Suppressor macrophage (primary cell): ENCODE measurements at regions not wholly inside any gene's neighbourhood (a gene's known extent, or its start where the extent isn't known, plus 50 kb on each side); places are given as distances from the start of the nearest gene placed in this dataset.
"Not testable (repeated sequence)": the region's sequence is repeated elsewhere in the genome, so short reads cannot be mapped to it uniquely, and the experiment has no call there.

Experiments used
- DNase-seq, 4 experiments: peaks; one replicate each; pipeline ENCODE4 v3.0.0-alpha.2; 2020 to 2022

DNA sequence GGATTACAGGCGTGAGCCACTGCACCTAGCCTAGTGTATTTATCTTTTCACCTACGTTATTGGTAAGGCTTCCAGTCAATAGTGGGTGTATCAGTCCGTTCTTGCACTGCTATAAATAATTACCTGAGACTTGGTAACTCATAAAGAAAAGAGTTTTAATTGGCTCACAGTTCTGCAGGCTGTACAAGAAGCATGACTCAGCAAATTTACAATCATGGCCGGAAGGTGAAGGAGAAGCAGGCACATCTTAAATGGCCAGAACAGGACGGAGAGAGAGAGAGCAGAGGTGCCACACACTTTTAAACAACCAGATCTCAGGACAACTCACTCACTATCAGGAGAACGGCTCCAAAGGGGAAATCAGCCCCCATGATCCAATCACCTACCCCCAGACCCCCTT, 873.3 kb upstream of the AUTS2 start:
- no peak for DNase-seq

DNA sequence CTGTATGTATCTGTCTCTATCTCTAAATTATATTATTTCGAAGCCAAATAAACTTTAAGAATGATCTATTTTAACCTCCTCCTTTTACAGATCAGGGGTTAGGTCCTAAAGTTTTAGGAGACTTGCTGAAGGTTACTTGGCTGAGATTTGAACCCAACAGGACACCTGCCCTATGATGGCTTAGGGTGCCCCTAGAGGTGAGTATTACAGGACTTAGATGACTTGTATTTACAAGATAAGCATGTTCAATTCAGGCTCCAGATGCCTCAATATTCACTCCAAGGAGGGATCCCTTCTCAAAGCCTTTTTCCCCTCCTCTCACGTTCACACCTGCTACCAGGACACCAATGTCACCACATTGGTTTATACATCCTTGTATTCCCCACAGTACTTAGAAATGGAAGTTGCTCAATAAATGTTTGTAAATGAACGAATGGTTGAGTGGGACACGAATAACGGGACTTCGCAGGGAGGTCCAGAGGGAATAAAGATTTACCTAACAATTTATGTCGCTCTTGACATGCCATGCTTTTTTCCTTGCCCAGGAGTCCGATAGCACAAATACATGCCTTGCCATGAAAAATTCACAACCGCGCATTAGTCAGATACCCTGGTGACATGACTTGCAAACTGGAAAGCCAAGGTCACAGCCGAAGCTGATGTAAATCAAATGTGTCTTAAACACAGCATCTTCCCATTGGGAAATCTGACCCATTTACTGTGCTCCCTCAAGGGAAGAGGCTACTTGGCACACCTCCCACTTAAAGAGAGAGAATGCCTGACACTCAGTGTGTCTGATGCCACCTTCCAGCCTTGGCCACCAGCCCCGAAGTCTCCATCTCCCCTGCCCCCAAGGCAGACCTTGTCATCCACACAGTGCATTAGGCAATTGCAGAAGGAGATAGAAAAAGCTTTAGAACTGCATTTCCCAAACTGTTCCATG, 872.2 kb upstream of the AUTS2 start:
- DNase-seq = no peak

DNA sequence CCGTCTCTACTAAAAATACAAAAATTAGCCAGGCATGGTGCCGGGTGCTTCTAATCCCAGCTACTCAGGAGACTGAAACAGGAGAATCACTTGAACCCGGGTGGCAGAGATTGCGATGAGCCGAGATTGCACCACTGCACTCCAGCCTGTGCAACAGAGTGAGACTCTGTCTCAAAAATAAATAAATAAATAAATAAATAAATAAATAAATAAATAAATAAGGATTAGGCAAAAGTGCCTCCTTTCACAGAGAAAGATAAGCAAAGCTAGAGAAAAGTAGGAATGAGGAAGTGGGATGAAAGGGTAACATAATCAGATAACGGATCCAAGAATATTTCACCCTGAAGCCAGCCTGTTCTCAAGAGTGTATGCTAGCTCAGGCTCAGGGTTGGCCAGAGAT, 869.6 kb upstream of the AUTS2 start:
- not testable (repeated sequence) for DNase-seq

DNA sequence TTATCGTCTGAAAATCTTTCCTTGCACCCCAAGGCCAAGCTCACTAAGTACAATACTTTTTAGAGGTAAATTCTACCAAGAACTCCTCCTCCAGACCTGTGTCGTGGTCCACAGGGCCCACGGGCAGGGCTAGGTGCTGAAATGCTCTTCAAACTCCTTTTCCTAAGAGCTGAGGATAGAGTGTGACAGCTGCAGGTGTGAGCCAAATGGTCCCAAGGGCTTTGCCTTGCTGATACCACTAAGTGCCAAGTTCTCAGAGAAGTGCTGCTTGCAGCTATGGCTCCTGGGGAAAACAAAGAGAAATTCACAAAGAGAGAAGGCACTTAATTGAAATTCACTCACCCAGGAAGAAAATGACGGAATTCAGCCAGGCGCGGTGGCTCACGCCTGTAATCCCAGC, 868.9 kb upstream of the AUTS2 start:
- no peak for DNase-seq

DNA sequence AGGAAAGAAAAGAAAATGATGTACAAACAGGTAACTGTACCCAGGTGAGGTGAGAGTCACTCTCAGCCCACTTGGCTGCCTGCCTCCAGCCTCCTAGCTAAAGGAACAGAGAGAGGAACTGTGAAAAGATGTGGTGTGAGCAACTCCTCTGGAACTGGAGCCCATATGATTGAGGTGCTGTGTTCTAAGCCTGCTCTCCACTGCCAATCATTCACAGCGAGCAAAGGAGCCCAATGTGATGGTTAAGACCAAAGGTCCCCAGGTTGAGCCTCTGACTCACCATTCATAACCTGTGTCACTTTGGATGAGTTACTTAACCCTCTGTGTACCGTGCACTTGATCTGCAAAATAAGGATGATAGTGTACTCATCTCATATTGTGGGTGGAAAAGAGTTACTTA, 868.1 kb upstream of the AUTS2 start:
- no peak for DNase-seq

DNA sequence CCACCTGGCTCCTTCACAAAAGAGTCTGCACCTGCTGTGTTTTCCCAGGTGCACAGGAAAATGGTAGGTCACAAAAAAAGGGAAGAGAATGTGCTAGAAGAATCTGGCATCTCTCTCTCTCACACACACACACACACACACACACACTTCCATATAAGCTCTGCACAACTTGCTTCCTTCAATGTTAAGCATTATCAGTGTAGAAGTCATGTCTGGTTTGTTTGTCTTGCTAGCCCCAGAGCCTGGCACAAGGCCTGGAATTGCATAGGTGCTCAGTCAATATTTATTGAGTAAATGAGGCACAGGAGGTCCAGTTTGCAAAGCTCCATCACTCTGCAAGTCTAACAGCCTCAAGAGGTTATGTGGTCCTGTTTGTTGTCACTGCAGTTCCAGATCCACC, 867.3 kb upstream of the AUTS2 start:
- no peak for DNase-seq

DNA sequence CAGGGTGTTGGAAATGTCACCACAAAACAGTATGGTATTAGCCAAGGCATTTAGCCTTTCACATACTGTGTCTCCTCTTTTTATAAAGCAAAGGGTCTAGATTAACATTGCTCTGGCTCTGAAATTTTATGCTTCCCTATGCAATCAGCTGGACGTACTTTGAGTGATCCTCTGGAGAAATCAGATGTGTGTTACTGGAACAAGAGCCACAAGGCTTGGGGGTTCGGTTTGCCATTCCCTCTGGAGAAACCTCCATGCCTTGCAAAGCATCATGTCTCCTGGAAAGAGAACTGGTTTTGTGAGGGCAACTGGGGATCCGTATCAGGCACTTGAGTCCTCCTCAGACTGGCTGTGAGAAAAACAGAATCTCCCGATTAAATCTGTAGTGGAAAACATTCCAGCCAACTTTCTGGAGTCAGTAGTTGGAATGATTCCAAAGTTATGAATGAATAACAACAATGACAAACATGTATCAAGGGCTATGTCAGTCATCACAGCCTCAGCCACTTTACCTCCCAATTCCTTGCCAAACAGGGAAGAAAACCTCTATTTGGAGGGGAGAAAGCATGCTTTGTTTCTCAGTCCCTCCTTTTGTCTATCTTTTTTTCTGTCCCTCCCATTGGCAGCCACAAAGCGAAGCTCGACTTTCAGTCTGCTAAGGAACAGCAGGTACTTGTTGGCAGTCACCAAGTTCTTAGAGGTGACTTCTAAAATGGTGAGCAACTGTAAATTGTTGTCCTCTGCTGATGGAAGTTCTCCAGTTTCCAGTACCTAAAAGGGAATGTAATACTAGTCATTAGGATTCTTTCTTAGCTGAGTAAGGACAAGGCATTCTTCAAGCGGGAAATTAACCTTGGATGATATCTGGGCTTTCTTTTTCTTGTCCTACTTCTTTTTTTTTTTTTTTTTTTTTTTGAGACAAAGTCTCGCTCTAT, 864.8 kb upstream of the AUTS2 start:
- no peak for DNase-seq

DNA sequence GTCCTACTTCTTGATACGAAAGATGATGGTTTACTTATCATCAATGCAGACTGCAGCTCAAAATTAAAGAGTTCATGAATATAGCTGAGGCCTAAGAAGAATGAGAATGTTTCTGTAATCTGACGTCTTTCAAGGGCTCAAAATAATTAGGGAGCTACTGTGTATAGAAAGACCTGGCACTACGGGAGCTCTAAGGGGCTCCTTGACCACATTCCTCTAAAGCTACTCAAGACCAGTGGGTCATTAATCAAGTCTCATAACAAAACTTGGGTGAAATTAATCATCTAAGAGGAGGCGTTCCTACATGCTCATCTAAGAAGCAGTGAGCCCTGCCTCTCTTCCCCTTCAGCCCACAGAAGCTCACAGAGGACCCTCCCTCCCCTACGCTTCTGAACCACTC, 863.8 kb upstream of the AUTS2 start:
- no peak for DNase-seq

DNA sequence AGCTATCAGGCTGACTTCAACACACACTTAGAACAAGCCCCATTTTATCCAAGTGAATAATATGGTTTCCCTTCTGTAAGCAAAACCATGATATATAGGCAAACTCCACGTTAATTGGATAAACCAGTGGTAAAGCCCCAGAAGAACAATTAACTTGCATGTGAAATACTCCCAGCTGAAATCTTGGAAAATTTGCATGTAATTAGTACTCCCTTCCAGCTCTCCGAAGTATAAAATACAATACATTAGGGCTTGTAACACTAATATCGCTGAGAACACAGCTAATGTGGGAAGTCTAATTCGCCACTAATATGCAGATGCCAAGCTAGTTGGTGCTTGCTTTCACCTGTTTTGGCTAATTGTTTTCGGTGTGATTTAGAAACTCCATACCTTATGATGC, 859.0 kb upstream of the AUTS2 start:
- DNase-seq = no peak

DNA sequence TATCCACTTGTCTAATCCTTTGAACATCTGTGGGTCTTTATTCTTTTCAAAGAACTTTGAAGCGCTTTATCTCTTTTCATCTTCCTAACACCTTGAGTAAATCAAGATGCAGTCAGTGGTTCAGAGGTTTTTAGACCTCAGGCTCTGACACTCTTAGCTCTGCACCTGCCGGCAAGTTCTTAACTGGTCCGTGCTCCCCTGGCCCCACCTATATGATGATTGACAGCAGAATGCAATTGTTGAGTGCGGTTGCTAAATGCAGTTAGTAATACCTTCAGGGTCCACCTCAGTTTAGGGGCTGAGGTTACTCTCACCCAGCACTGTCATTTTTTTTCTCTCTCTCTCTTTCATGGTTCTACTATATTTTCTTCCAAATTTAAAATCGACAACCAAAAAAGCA, 854.2 kb upstream of the AUTS2 start:
- no peak for DNase-seq

DNA sequence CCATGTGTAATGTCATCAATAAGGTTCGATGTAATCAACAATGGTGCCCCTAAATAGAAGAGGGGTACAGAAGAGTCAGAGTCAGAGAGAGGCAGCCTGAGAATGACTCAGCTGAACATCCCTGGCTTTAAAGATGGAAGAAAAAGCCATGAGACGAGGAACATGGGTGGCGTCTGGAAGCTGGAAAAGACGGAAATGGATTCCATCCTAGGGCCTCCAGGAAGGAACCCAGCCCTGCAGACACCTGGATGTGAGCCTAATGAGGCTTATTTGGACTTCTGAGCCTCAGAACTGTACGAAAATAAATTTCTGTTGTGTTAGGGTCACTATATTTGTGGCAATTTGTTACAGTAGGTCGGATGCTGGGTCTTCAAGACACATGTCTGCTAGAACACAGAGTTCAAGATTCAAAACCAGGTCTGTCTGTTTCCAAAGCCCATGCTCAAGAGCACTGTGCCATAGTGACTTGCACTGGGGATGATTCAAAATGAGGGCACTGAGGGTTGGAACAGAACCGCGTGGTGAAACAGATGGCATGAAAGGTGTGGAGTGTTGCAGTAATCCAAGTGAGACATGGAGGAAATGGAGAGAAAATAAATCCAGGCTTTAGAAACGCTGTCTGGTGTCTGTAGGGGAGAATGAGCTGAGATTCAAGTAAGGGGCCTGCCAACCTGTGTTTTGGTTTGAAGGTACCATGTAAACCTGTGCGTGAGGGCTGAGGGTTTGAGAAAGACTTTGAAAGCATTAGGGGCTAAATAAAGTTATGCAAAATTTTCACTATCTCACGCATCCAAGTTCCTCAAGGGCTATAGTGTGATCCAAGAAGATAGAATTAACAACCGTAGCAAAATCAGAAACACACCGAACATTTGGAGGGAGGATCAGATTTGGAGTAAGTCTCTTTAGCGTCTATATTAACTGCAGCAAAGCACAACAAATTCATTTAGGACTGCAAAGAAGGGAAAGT, 849.1 kb upstream of the AUTS2 start:
- DNase-seq = no peak

DNA sequence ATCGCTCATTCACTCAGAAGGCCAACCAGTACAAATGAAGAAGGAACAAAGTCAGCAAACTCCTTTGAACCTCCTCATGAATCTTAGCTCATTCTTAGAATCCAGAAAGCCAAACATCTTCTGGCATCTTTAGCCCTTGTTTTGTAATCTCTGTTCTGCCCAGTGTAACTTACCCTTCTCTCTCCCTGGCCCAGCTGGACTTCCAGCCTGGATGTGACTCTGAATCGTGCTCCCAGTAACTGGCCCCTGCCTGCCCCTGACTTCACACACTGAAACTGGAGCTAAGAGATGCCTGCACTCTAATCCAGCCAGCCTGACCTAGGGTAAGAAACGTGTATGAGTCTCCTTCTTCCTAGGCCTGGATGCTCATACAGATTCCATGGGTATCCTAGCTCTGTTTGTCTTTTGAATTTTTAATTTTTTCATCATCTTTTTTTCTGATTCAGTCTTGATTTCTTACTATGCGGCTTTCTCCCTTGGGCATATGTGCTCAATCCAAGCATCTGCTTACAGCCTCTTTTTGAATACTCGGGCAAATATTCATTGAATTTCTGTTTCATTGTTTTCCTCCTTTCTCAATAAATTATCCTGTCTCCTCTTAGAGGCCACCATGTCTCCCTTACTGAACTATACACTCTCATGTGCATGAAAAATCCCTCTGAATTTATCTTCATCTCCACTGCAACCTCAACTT, 845.6 kb upstream of the AUTS2 start:
- DNase-seq = no peak

DNA sequence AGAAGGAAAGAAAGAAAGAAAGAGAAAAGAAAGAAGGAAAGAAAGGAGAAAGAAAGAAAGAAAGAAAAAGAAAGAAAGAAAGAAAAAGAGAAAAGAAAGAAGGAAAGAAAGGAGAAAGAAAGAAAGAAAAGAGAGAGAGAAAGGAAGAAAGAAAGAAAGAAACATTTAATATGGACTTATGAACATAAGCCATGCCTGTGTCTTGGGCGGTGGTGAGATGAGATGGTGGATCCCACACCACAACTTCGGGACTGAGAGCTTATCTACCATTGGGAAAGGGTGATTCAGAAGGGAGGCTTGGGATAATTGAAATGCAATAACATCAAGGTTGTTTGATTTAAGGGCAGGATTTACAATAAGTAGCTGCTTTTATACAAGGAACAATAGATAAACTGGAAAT, 843.9 kb upstream of the AUTS2 start:
- DNase-seq = no peak

DNA sequence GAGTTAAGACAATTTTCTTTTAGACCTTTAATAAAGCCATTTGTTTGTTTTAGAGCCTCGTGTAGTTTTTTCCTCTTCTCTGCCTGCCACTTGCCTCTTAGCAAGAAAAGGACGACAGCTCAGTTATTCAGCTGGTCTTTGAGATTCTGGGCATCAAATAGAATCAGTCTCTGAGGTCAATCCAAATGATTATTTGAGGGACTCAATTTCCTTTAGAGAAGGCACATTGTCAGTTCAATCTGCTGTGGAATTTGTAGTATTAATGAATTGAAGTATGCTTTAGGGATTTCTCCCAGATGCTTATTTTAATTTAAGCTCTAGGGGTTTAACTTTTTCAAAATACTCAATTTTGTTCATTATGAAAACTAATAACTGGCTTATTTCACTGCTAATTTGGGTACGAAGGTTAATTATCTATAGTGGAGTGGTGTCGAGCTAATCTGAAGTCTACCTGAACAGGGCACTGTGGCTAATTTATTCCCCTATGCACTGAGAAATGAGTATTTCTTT, 841.2 kb upstream of the AUTS2 start:
- DNase-seq = no peak

DNA sequence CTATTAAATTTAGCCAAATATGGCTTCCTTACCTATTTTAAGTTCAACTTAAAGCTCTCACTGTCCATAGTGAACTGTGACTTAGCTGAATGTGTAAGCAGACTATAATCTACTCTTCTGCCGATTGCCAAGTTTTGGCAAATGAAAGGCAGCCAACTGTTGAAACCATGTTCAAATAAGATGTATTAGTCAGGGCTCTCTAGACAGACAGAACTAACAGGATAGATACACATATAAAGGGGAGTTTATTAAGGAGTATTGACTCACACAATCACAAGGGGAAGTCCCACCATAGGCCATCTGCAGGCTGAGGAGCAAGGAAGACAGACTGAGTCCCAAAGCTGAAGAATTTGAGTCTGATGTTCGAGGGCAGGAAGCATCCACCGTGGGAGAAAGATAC, 837.7 kb upstream of the AUTS2 start:
- no peak for DNase-seq

DNA sequence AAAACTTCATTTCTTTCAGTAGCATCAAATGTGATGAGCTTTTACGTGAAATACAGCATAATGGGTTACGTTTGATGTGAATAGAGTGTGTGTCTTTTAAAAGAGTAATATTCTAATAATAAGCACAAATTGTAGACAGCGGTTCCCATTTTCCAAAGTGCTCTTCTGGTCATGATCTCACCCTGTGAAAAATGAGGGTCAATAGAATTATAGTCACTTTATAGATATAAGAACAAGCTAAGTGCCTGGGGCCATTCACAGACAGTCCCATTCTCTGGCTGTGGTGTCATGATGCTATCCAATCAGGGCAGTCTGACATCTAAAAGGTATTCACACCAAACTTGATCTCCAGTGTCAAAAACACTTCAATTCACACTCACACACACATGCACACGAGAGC, 830.8 kb upstream of the AUTS2 start:
- DNase-seq = no peak

DNA sequence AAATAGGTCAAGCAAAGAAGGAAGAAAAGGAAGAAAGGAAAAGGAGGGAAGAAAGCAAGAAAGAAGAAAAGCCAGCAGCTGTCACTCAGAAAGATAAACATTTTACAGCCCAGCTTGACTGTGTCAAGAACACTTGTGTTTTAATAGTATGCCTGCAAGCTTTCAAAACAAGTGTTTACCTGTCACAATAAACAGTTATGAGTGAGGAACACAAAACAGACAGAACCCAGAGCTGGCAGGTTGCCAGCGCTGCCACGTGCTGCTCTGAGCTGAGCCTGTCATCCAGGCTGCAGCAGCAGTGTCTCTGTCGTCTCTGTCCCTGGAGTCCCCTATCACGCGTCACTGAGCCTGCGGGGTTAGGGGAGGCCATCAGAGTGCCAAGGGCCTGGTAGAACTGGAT, 827.6 kb upstream of the AUTS2 start:
- no peak for DNase-seq

DNA sequence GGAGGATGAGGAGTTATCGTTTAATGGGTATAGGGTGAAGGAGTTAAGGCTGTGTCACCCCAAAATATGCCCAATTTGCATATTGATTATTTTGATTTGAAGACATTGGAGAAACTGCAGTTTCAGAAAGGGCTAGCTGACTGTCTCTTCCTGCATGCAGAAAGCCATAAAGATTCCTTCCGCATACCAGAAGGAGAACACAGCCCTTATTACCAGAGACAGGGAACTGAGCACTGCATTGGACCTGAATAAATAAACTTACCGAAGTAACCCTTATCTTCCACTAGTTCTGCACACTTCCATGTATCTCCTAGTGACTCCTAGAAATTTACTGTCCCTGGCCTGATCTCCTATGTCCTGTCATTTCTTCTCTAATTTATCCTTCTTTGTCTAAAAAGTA, 821.9 kb upstream of the AUTS2 start:
- DNase-seq = no peak

DNA sequence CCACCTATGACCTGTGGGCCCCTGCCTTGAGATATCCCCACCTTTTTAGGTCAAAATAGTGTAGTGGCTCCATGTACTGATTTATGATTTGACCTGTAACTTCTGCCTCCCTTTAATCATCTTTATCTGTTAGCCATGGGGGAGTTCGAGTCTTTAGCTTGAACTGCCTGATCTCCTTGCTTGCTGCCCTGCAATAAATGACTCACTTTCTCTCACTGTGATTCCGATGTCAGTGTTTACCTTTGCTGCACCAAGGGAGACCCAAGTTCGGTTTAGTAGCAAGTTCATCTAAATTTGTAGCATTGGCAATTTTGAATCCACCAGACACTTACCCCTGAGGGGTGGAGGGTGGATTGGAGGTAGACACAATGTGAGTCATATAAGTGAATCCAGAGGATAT, 814.6 kb upstream of the AUTS2 start:
- DNase-seq = no peak

DNA sequence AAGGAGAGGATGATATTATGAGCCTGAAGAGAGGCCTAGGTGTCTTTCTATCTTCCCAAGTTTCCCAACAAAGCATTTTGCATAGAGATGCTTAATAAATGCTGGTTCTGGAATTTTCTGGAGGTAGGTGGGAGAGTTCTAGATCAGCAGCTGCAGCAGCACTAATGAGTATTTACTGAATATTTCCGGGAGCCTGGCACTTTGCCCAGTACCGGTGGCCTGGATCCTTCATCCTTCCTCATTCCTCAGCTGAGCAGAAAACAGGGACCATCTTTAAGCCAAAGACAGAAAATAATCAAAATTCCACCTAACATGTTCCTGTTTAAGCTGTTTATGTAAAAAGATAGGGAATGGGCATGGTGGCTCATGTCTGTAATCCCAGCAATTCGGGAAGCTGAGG, 813.2 kb upstream of the AUTS2 start:
- DNase-seq = no peak

DNA sequence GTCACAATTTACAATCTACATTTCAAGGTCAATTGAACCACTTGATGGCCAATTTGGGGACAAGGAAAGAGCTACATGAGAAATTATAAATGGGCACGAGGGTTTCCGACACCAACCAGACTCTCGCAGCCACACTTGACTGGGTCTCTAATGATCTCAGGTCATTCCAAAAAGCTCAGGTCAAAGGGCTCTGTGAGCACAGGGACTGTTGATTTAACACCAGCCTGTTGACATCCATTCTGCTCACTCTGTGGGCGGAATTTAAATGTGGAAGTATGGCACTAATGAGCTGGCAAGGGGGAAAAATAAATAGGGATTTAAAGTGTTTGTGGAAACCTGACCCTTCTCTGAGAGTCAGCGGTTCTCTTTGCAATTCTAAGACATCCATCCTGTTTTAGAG, 810.7 kb upstream of the AUTS2 start:
- DNase-seq = no peak

DNA sequence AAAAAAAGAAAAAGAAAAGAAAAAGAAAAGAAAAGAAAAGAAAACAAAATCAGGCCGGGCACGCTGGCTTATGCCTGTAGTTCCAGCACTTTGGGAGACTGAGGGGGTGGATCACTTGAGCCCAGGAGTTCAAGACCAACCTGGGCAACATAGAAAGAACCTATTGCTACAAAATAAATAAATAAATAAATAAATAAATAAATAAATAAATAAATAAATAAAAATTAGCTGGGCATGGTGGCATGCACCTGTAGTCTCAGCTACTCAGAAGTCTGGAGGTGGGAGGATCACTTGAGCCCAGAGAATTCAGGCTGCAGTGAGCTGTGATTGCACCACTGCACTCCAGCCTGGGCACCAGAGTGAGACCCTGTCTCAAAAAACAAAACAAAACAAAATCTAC, 809.7 kb upstream of the AUTS2 start:
- DNase-seq = not testable (repeated sequence)
